ENCODE measurements at regions not wholly inside any gene's neighbourhood (a gene's known extent, or its start where the extent isn't known, plus 50 kb on each side); places are given as distances from the start of the nearest gene placed in this dataset.

- no peak overlapping the region for H3K27ac Mint-ChIP-seq (ENCODE audit: unreplicated experiment)
- TF ChIP-seq CTCF (IDR thresholded peaks at IDR 0.05): no peak
- H3K36me3 Mint-ChIP-seq (ENCODE audit: low read depth): no peaks in the 10 kb centered on the region
- H3K27me3 Mint-ChIP-seq (ENCODE audit: low read depth): no peaks in the 10 kb centered on the region
- no peak overlapping the region for H3K4me3 Mint-ChIP-seq (ENCODE audit: unreplicated experiment)
- DNase-seq (ENCODE audit: low spot score): no peak
- peaks cover 19% of the 10 kb centered on the region for H3K4me1 Mint-ChIP-seq (ENCODE audit: low read depth)
- H3K9me3 Mint-ChIP-seq (ENCODE audit: low read depth): peaks cover 4% of the 10 kb centered on the region
Measured at GRCh38 chr4:11704186-11704830, 275.6 kb upstream of the HS3ST1 start.

GRCh38 chr4:11702886-11703557, 274.3 kb upstream of the HS3ST1 start:
- Mint-ChIP-seq H3K9me3 (ENCODE audit: low read depth) (no peaks in the 10 kb centered on the region), H3K27me3 (ENCODE audit: low read depth) (no peaks in the 10 kb centered on the region), H3K36me3 (ENCODE audit: low read depth) (no peaks in the 10 kb centered on the region), H3K4me1 (ENCODE audit: low read depth) (peaks cover 31% of the 10 kb centered on the region), H3K4me3 (ENCODE audit: unreplicated experiment) (no peak overlapping the region), H3K27ac (ENCODE audit: unreplicated experiment) (no peak overlapping the region)
- no peak for DNase-seq (ENCODE audit: low spot score)
- no peak for TF ChIP-seq CTCF (IDR thresholded peaks at IDR 0.05)

GRCh38 chr4:11701966-11702725, 273.5 kb upstream of the HS3ST1 start:
- H3K36me3 Mint-ChIP-seq (ENCODE audit: low read depth): no peaks in the 10 kb centered on the region
- peaks cover 31% of the 10 kb centered on the region for H3K4me1 Mint-ChIP-seq (ENCODE audit: low read depth)
- H3K9me3 Mint-ChIP-seq (ENCODE audit: low read depth): no peaks in the 10 kb centered on the region
- DNase-seq (ENCODE audit: low spot score): no peak
- no peak overlapping the region for H3K4me3 Mint-ChIP-seq (ENCODE audit: unreplicated experiment)
- TF ChIP-seq CTCF (IDR thresholded peaks at IDR 0.05): no peak
- H3K27ac Mint-ChIP-seq (ENCODE audit: unreplicated experiment): no peak overlapping the region
- H3K27me3 Mint-ChIP-seq (ENCODE audit: low read depth): no peaks in the 10 kb centered on the region

GRCh38 chr4:11700751-11701226, 272.1 kb upstream of the HS3ST1 start:
- no peak for TF ChIP-seq CTCF (IDR thresholded peaks at IDR 0.05)
- Mint-ChIP-seq H3K9me3 (ENCODE audit: low read depth) (no peaks in the 10 kb centered on the region), H3K27ac (ENCODE audit: unreplicated experiment) (no peak overlapping the region), H3K27me3 (ENCODE audit: low read depth) (no peaks in the 10 kb centered on the region), H3K36me3 (ENCODE audit: low read depth) (no peaks in the 10 kb centered on the region), H3K4me1 (ENCODE audit: low read depth) (peaks cover 31% of the 10 kb centered on the region), H3K4me3 (ENCODE audit: unreplicated experiment) (no peak overlapping the region)
- no peak for DNase-seq (ENCODE audit: low spot score)

GRCh38 chr4:11698846-11699590, 270.3 kb upstream of the HS3ST1 start:
- TF ChIP-seq CTCF (IDR thresholded peaks at IDR 0.05): no peak
- Mint-ChIP-seq H3K9me3 (ENCODE audit: low read depth) (peaks cover 4% of the 10 kb centered on the region), H3K27me3 (ENCODE audit: low read depth) (no peaks in the 10 kb centered on the region), H3K4me1 (ENCODE audit: low read depth) (peaks cover 31% of the 10 kb centered on the region), H3K4me3 (ENCODE audit: unreplicated experiment) (no peak overlapping the region), H3K27ac (ENCODE audit: unreplicated experiment) (peak overlapping the region; percentile 9), H3K36me3 (ENCODE audit: low read depth) (peaks cover under 1% of the 10 kb centered on the region)
- no peak for DNase-seq (ENCODE audit: low spot score)

All from chondrocyte (in vitro differentiated cells).